HG03469 (cell line): ENCODE measurements at regions not wholly inside any gene's neighbourhood (a gene's known extent, or its start where the extent isn't known, plus 50 kb on each side); places are given as distances from the start of the nearest gene placed in this dataset.

Experiments used
- ATAC-seq: cut with Tn5 transposase; IDR thresholded peaks from one replicate; pipeline ENCODE4 v1.9.1; 2021; ENCODE audit warnings: mild to moderate bottlenecking, moderate library complexity, moderate number of reproducible peaks; ENCODE audit not compliant: unreplicated experiment

GRCh38 chr9:108386032-108386431, 469.8 kb downstream of the ACTL7B start:
- no peak for ATAC-seq

- ATAC-seq = no peak
These were observed 472.0 kb downstream of the ACTL7B start for GRCh38 chr9:108383796-108384195.

- no peak for ATAC-seq
These were observed 473.5 kb downstream of the ACTL7B start for GRCh38 chr9:108382310-108382709.

- ATAC-seq = no peak
These were observed 477.9 kb downstream of the ACTL7B start for GRCh38 chr9:108377881-108378280.

- ATAC-seq = no peak
These were observed 478.4 kb downstream of the ACTL7B start for GRCh38 chr9:108377382-108377781.

GRCh38 chr9:108376140-108376539, 479.6 kb downstream of the ACTL7B start:
- no peak for ATAC-seq

GRCh38 chr9:108374626-108375025, 481.2 kb downstream of the ACTL7B start:
- no peak for ATAC-seq

GRCh38 chr9:108367188-108367587, 488.6 kb downstream of the ACTL7B start:
- ATAC-seq = no peak

- no peak for ATAC-seq
These were observed 492.5 kb downstream of the ACTL7B start for GRCh38 chr9:108363311-108363710.

GRCh38 chr9:108360304-108360703, 495.5 kb downstream of the ACTL7B start:
- no peak for ATAC-seq

GRCh38 chr9:108356806-108357205, 499.0 kb downstream of the ACTL7B start:
- no peak for ATAC-seq

- no peak for ATAC-seq
These were observed 504.2 kb downstream of the ACTL7B start for GRCh38 chr9:108351571-108351970.

GRCh38 chr9:108347463-108348188, 508.2 kb downstream of the ACTL7B start:
- no peak for ATAC-seq

GRCh38 chr9:108345826-108346225, 510.0 kb downstream of the ACTL7B start:
- ATAC-seq = no peak

GRCh38 chr9:108339251-108339650, 516.5 kb downstream of the ACTL7B start:
- ATAC-seq = no peak

- no peak for ATAC-seq
These were observed 519.2 kb downstream of the ACTL7B start for GRCh38 chr9:108336575-108336974.

- no peak for ATAC-seq
These were observed 522.2 kb downstream of the ACTL7B start for GRCh38 chr9:108333530-108333983.

GRCh38 chr9:108331596-108331995, 524.2 kb downstream of the ACTL7B start:
- no peak for ATAC-seq

GRCh38 chr9:108325406-108325805, 530.4 kb downstream of the ACTL7B start:
- ATAC-seq = no peak

GRCh38 chr9:108323615-108324014, 532.2 kb downstream of the ACTL7B start:
- no peak for ATAC-seq

GRCh38 chr9:108322326-108323098, 533.3 kb downstream of the ACTL7B start:
- no peak for ATAC-seq

- ATAC-seq = no peak
These were observed 539.2 kb downstream of the ACTL7B start for GRCh38 chr9:108316630-108317029.
